HepG2 (cell line): ENCODE measurements at regions not wholly inside any gene's neighbourhood (a gene's known extent, or its start where the extent isn't known, plus 50 kb on each side); places are given as distances from the start of the nearest gene placed in this dataset.

Experiments
- ATAC-seq: fragments of 200-7000 bp; cut with Tn5 transposase; 3 replicates; pipeline ENCODE4 v1.9.1; 2020; ENCODE audit warnings: mild to moderate bottlenecking, moderate library complexity
- BruUV-seq: library from RNA; stranded (reverse); fragments of 400-500 nt; replicated peaks from 2 replicates; lab custom pipeline; 2021; lab: Mats Ljungman, UMichigan
- CTCF ChIA-PET: fragments of 300-600 bp; formaldehyde crosslinking; extraction: SDS; loops from one replicate; lab custom pipeline; 2021; ENCODE audit warnings: low total read pairs, inconsistent platforms, low intra/inter-chr PET ratio; lab: Yijun Ruan, JAX
- POLR2A ChIA-PET: fragments of 350-600 bp; sonication (Branson Sonifier 250); formaldehyde crosslinking; loops from one replicate; lab custom pipeline; 2020; ENCODE audit warnings: antibody characterized with exemption, inconsistent platforms; lab: Yijun Ruan, JAX
- DNase-seq: peaks from one replicate; pipeline ENCODE4 v3.0.0-alpha.2; 2015; ENCODE audit warnings: low spot score
- FAIRE-seq: peaks from 3 replicates; lab custom pipeline; 2011; peaks lifted over from hg19 to GRCh38; lab: Jason Lieb, UNC
- H2AFZ ChIP-seq: one replicate; pipeline ENCODE4 v1.6.1; 2011; ENCODE audit warnings: low read length, inconsistent platforms
- H3K27ac ChIP-seq: fragments of 300-600 bp; 3 replicates; pipeline ENCODE4 v1.8.0; 2011; ENCODE audit warnings: mixed run types, mild to moderate bottlenecking, mixed read lengths, low read length, inconsistent platforms; ENCODE audit not compliant: insufficient read depth; ENCODE audit errors: extremely low read length
- H3K27me3 ChIP-seq, 2 experiments: fragments of 200-600 bp in 1 of 2; 2 replicates in 1 of 2; 3 replicates in 1 of 2; pipeline versions ENCODE4 v1.6.0 to v1.8.0; 2011; ENCODE audit warnings: low read length in 2 of 2, mild to moderate bottlenecking in 2 of 2, moderate library complexity in 2 of 2, inconsistent platforms in 1 of 2; ENCODE audit not compliant: insufficient read depth in 2 of 2, control insufficient read depth in 1 of 2
- H3K36me3 ChIP-seq, 2 experiments: fragments of 200-600 bp in 1 of 2; replicated peaks in 1 of 2; 2 replicates in 1 of 2; 3 replicates in 1 of 2; pipeline versions ENCODE4 v1.5.1 to v1.8.0; 2011; ENCODE audit warnings: low read length in 2 of 2, inconsistent platforms in 1 of 2; ENCODE audit not compliant: insufficient read depth in 2 of 2, control insufficient read depth in 1 of 2
- H3K4me1 ChIP-seq: 2 replicates; pipeline ENCODE4 v1.5.1; 2012; ENCODE audit warnings: low read length, inconsistent platforms; ENCODE audit not compliant: insufficient read depth
- H3K4me2 ChIP-seq: 2 replicates; pipeline ENCODE4 v1.6.0; 2011; ENCODE audit warnings: low read depth, low read length, inconsistent platforms
- H3K4me3 ChIP-seq, 3 experiments: fragments of 200-600 bp in 1 of 3; sonication (generic), shearing (Covaris generic) in 1 of 3; replicated peaks in 1 of 3; 2 replicates each; pipeline ENCODE4 v1.5.1; 2011 to 2016; ENCODE audit warnings: low read length in 3 of 3, inconsistent platforms in 2 of 3, low read depth in 2 of 3, mild to moderate bottlenecking in 2 of 3, control low read depth in 1 of 3, mixed read lengths in 1 of 3; ENCODE audit not compliant: insufficient read depth in 1 of 3
- H3K79me2 ChIP-seq: one replicate; pipeline ENCODE4 v1.6.1; 2011; ENCODE audit warnings: low read length, inconsistent platforms; ENCODE audit not compliant: insufficient read depth
- H3K9ac ChIP-seq: 2 replicates; pipeline ENCODE4 v1.6.0; 2011; ENCODE audit warnings: mild to moderate bottlenecking, low read depth, low read length, inconsistent platforms; ENCODE audit not compliant: insufficient read depth
- H3K9me3 ChIP-seq: 2 replicates; pipeline ENCODE4 v1.5.1; 2012; ENCODE audit warnings: mild to moderate bottlenecking, low read length
- H4K20me1 ChIP-seq: 2 replicates; pipeline ENCODE4 v1.6.0; 2011; ENCODE audit warnings: inconsistent platforms, mild to moderate bottlenecking, low read length, moderate library complexity; ENCODE audit not compliant: insufficient read depth
- HOXA5 ChIP-seq: sonication (generic); formaldehyde crosslinking; IDR thresholded peaks from 2 replicates; pipeline ENCODE4 v1.4.0; 2020; ENCODE audit warnings: missing genetic modification reagents
- KLF11 ChIP-seq: IDR thresholded peaks from 2 replicates; pipeline ENCODE4 v1.6.1; 2016; ENCODE audit warnings: missing compliant biosample characterization
- NCOA1 ChIP-seq: sonication (generic); formaldehyde crosslinking; IDR thresholded peaks from 2 replicates; pipeline ENCODE4 v1.9.0; 2021; ENCODE audit warnings: missing genetic modification reagents
- NCOA5 ChIP-seq: sonication (generic); formaldehyde crosslinking; IDR thresholded peaks from 2 replicates; pipeline ENCODE4 v1.4.0; 2020; ENCODE audit warnings: missing genetic modification reagents
- PAF1 ChIP-seq: IDR thresholded peaks from 2 replicates; pipeline ENCODE4 v1.6.1; 2016; ENCODE audit warnings: missing genetic modification reagents, missing compliant biosample characterization
- PRMT3 ChIP-seq: sonication (generic); formaldehyde crosslinking; IDR thresholded peaks from 2 replicates; pipeline ENCODE4 v1.8.1; 2022; ENCODE audit warnings: low read depth, mild to moderate bottlenecking, moderate library complexity, missing genetic modification reagents, borderline replicate concordance
- SIN3A ChIP-seq: IDR thresholded peaks from 2 replicates; pipeline ENCODE4 v1.6.1; 2011; ENCODE audit warnings: low read depth, mild to moderate bottlenecking, control low read depth, low read length, borderline replicate concordance
- TBX2 ChIP-seq: sonication (generic); formaldehyde crosslinking; IDR thresholded peaks from 2 replicates; pipeline ENCODE4 v1.5.0; 2020; ENCODE audit warnings: missing genetic modification reagents, mild to moderate bottlenecking, borderline replicate concordance
- TOE1 ChIP-seq: sonication (generic); formaldehyde crosslinking; IDR thresholded peaks from 2 replicates; pipeline ENCODE4 v1.4.0; 2020; ENCODE audit warnings: mild to moderate bottlenecking, missing genetic modification reagents
- ZNF180 ChIP-seq: sonication (generic); formaldehyde crosslinking; IDR thresholded peaks from 2 replicates; pipeline ENCODE4 v1.4.0; 2020; ENCODE audit warnings: low read depth, missing genetic modification reagents, borderline replicate concordance
- ZNF460 ChIP-seq: sonication (generic); formaldehyde crosslinking; IDR thresholded peaks from 2 replicates; pipeline ENCODE4 v1.5.1; 2020; ENCODE audit warnings: missing genetic modification reagents, mild to moderate bottlenecking, borderline replicate concordance
- ZNF557 ChIP-seq: sonication (generic); formaldehyde crosslinking; IDR thresholded peaks from 2 replicates; pipeline ENCODE4 v1.4.0; 2020; ENCODE audit warnings: missing genetic modification reagents
- ZNF572 ChIP-seq: sonication (generic); formaldehyde crosslinking; IDR thresholded peaks from 2 replicates; pipeline ENCODE4 v1.5.1; 2020; ENCODE audit warnings: mild to moderate bottlenecking, missing genetic modification reagents
- ZNF841 ChIP-seq: sonication (generic); formaldehyde crosslinking; IDR thresholded peaks from 2 replicates; pipeline ENCODE4 v1.8.1; 2023; ENCODE audit warnings: missing genetic modification reagents, borderline replicate concordance
- WGBS: methylation state at CpG from one replicate; pipeline ENCODE4 v1.1.6; 2017; ENCODE audit warnings: low lambda C conversion rate; 5-methylcytosine and 5-hydroxymethylcytosine counted together
- in situ Hi-C: cut with HindIII; loops from 2 replicates; pipeline ENCODE4 v1.10.0; 2017; ENCODE audit warnings: low pct_unique_long_range_greater_than_20kb; ENCODE audit not compliant: extremely low pct_ligation_motif_present
- intact Hi-C: fragments of 100-400 bp; cut with micrococcal nuclease; formaldehyde crosslinking; loops from one replicate; pipeline ENCODE4 v1.10.0; 2022; ENCODE audit not compliant: unreplicated experiment
- TF ChIP-seq, protein P1 (sequence below): sonication (generic); formaldehyde crosslinking; conservative IDR thresholded peaks from 2 replicates; pipeline ENCODE4 v1.8.1; 2023; ENCODE audit warnings: missing genetic modification reagents
- TF ChIP-seq, protein P2 (sequence below): sonication (generic); formaldehyde crosslinking; IDR thresholded peaks from 2 replicates; pipeline ENCODE4 v1.8.1; 2022; ENCODE audit warnings: low read depth, mild to moderate bottlenecking, missing genetic modification reagents

DNA sequence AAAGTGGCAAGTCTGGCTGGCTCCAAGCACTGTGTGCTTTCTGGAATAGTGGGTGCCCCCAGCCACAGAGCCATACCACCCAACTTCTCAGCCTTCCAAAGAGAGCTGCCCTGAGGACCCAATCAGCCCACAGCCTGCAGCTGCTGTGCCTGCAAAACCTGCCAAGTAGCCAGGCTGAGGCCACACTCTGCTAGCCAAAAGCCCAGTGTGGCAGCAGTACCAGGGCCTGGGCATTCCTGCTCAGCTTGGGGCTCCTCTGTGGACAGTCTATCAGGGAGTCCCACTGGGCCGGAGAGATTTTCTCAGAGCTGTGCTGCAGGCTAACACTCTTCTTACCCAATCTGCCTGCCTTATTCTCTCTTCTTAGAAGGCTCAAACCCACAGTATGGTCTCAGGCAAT lies 136.5 kb downstream of the TPRA1 start:
- DNase-seq = no peak
- Histone ChIP-seq H3K27me3 (peaks cover 2 to 66% of the 10 kb centered on the region in 2 experiments; a peak in 4 of 5 replicates), H3K9me3 (no peaks in the 10 kb centered on the region), H3K79me2 (no peaks in the 10 kb centered on the region), H2AFZ (no peak overlapping the region), H4K20me1 (0 out of 2 replicates have a peak, but pooled peaks cover 2% of the 10 kb centered on the region), H3K27ac (no peak overlapping the region), H3K4me3 (no peak overlapping the region), H3K36me3 (no peaks in the 10 kb centered on the region), H3K9ac (no peak overlapping the region), H3K4me2 (no peak overlapping the region), H3K4me1 (no peaks in the 10 kb centered on the region)
- no peak for ATAC-seq
- intact Hi-C loops = no loop called here
- WGBS = 0% methylated on average over 1 of the region's 1 CpG
- no TSS peak for BruUV-seq
- ChIA-PET CTCF (interaction anchor here (2.1 to 2.8 kb wide), 2 partner anchors 199 to 701 kb away, joined by 11 to 13 read pairs; no protein-coding TSS in a partner anchor), POLR2A (no interaction called here)
- no peak for TF ChIP-seq ZNF180 (CRISPR knock-in tag)
- TF ChIP-seq TOE1 (CRISPR knock-in tag) = no peak
- TF ChIP-seq SIN3A = no peak
- TF ChIP-seq, protein P1, sequence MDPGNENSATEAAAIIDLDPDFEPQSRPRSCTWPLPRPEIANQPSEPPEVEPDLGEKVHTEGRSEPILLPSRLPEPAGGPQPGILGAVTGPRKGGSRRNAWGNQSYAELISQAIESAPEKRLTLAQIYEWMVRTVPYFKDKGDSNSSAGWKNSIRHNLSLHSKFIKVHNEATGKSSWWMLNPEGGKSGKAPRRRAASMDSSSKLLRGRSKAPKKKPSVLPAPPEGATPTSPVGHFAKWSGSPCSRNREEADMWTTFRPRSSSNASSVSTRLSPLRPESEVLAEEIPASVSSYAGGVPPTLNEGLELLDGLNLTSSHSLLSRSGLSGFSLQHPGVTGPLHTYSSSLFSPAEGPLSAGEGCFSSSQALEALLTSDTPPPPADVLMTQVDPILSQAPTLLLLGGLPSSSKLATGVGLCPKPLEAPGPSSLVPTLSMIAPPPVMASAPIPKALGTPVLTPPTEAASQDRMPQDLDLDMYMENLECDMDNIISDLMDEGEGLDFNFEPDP (CRISPR knock-in tag) = no peak
- TF ChIP-seq NCOA5 (CRISPR knock-in tag) = no peak
- no peak for TF ChIP-seq ZNF572 (CRISPR knock-in tag)
- no peak for TF ChIP-seq KLF11
- in situ Hi-C loops = loop anchor here (10.0 kb wide), 2 partner anchors 199 to 699 kb away; no protein-coding TSS in a partner anchor
- no peak for FAIRE-seq

DNA sequence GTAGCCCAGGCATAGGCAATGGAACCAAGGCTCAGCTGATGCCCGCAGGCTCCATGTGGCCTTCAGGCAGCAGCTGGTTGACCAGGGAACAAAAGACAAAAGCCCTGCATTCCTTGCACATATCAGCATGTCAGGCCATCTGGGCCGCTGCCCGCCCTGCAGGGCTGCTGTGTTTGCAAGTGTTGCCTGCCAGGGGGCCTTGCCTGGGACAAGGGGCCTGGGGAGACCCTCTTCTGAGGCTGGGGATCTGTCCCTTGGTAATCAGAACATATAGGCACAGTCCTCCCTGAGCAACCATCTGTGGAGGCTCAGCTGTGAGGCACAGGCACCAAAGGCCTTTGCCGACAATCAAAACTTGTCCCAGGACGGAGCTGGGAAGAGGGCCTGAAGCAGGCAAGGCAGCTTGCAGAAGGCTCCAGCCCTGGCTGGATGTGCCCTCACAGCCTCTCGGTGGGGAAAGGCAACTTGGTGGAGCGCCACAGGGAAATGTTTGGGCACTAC lies 138.2 kb downstream of the TPRA1 start:
- Histone ChIP-seq H3K27ac (no peak overlapping the region), H3K4me1 (no peaks in the 10 kb centered on the region), H3K9me3 (no peaks in the 10 kb centered on the region), H3K4me2 (no peak overlapping the region), H4K20me1 (0 out of 2 replicates have a peak, but pooled peaks cover 2% of the 10 kb centered on the region), H2AFZ (no peak overlapping the region), H3K27me3 (peaks cover 0 to 53% of the 10 kb centered on the region in 2 experiments; a peak in 4 of 5 replicates), H3K4me3 (no peak overlapping the region), H3K36me3 (no peaks in the 10 kb centered on the region), H3K9ac (no peak overlapping the region), H3K79me2 (no peaks in the 10 kb centered on the region)
- BruUV-seq = no TSS peak
- POLR2A ChIA-PET = no interaction called here
- in situ Hi-C loops (loop anchor here (10.0 kb wide), 2 partner anchors 198 to 698 kb away; no protein-coding TSS in a partner anchor), intact Hi-C loops (no loop called here)
- no peak for FAIRE-seq
- WGBS = 11% methylated on average over 5 of the region's 7 CpGs
- ATAC-seq = no peak
- CTCF ChIA-PET = no interaction called here
- no peak for DNase-seq
- TF ChIP-seq TBX2 (CRISPR knock-in tag) (no peak), ZNF841 (no peak), ZNF557 (CRISPR knock-in tag) (no peak), ZNF460 (CRISPR knock-in tag) (no peak), NCOA1 (CRISPR knock-in tag) (no peak), PRMT3 (CRISPR knock-in tag) (no peak), HOXA5 (CRISPR knock-in tag) (no peak), PAF1 (no peak)
- TF ChIP-seq, protein P2, sequence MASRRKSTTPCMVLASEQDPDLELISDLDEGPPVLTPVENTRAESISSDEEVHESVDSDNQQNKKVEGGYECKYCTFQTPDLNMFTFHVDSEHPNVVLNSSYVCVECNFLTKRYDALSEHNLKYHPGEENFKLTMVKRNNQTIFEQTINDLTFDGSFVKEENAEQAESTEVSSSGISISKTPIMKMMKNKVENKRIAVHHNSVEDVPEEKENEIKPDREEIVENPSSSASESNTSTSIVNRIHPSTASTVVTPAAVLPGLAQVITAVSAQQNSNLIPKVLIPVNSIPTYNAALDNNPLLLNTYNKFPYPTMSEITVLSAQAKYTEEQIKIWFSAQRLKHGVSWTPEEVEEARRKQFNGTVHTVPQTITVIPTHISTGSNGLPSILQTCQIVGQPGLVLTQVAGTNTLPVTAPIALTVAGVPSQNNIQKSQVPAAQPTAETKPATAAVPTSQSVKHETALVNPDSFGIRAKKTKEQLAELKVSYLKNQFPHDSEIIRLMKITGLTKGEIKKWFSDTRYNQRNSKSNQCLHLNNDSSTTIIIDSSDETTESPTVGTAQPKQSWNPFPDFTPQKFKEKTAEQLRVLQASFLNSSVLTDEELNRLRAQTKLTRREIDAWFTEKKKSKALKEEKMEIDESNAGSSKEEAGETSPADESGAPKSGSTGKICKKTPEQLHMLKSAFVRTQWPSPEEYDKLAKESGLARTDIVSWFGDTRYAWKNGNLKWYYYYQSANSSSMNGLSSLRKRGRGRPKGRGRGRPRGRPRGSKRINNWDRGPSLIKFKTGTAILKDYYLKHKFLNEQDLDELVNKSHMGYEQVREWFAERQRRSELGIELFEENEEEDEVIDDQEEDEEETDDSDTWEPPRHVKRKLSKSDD = no peak
